H9 (cell line): ENCODE measurements at regions not wholly inside any gene's neighbourhood (a gene's known extent, or its start where the extent isn't known, plus 50 kb on each side); places are given as distances from the start of the nearest gene placed in this dataset.

Source experiments
- DNase-seq: peaks from one replicate; pipeline ENCODE4 v3.0.0-alpha.2; 2017
- H2AFZ ChIP-seq: one replicate; pipeline ENCODE4 v1.6.1; 2013; ENCODE audit warnings: mild to moderate bottlenecking, low read length, control low read depth, moderate library complexity
- H2AK5ac ChIP-seq: 2 replicates; pipeline ENCODE4 v1.6.1; 2013; ENCODE audit warnings: low read length, control low read depth, mixed read lengths; ENCODE audit not compliant: insufficient read length
- H2BK120ac ChIP-seq: one replicate; pipeline ENCODE4 v1.6.1; 2013; ENCODE audit warnings: low read depth, mild to moderate bottlenecking, low read length, control low read depth, inconsistent platforms; ENCODE audit not compliant: poor library complexity, severe bottlenecking
- H2BK12ac ChIP-seq: 2 replicates; pipeline ENCODE4 v1.6.1; 2013; ENCODE audit warnings: low read length, control low read depth, mixed read lengths, low read depth; ENCODE audit not compliant: insufficient read length
- H2BK15ac ChIP-seq: 2 replicates; pipeline ENCODE4 v1.6.1; 2013; ENCODE audit warnings: low read depth, low read length, control low read depth
- H2BK20ac ChIP-seq: one replicate; pipeline ENCODE4 v1.6.1; 2013; ENCODE audit warnings: low read depth, mild to moderate bottlenecking, low read length, control low read depth, inconsistent platforms; ENCODE audit not compliant: poor library complexity, severe bottlenecking
- H2BK5ac ChIP-seq: 2 replicates; pipeline ENCODE4 v1.6.1; 2013; ENCODE audit warnings: low read length, control low read depth, mixed read lengths; ENCODE audit not compliant: insufficient read length
- H3K14ac ChIP-seq: 2 replicates; pipeline ENCODE4 v1.6.1; 2013; ENCODE audit warnings: low read length, control low read depth; ENCODE audit not compliant: insufficient read depth
- H3K18ac ChIP-seq: 2 replicates; pipeline ENCODE4 v1.6.1; 2013; ENCODE audit warnings: low read depth, mild to moderate bottlenecking, mixed read lengths, low read length, control low read depth; ENCODE audit not compliant: insufficient read length
- H3K23ac ChIP-seq: 2 replicates; pipeline ENCODE4 v1.6.1; 2013; ENCODE audit warnings: low read length, control low read depth, mixed read lengths, low read depth; ENCODE audit not compliant: insufficient read length
- H3K23me2 ChIP-seq: 2 replicates; pipeline ENCODE4 v1.6.1; 2013; ENCODE audit warnings: low read depth, mild to moderate bottlenecking, mixed read lengths, low read length, control low read depth; ENCODE audit not compliant: insufficient read length, poor library complexity, severe bottlenecking
- H3K27ac ChIP-seq: 2 replicates; pipeline ENCODE4 v1.5.1; 2013; ENCODE audit warnings: low read length, control low read depth, mixed read lengths, low read depth; ENCODE audit not compliant: insufficient read length
- H3K27me3 ChIP-seq: 2 replicates; pipeline ENCODE4 v1.6.1; 2013; ENCODE audit warnings: low read length, control low read depth, inconsistent platforms; ENCODE audit not compliant: insufficient read depth
- H3K4ac ChIP-seq: 2 replicates; pipeline ENCODE4 v1.6.1; 2013; ENCODE audit warnings: low read depth, mild to moderate bottlenecking, control low read depth, inconsistent platforms, low read length, moderate library complexity
- H3K4me1 ChIP-seq: 2 replicates; pipeline ENCODE4 v1.6.1; 2013; ENCODE audit warnings: low read length, control low read depth, inconsistent platforms; ENCODE audit not compliant: insufficient read depth
- H3K4me2 ChIP-seq: 2 replicates; pipeline ENCODE4 v1.6.1; 2013; ENCODE audit warnings: low read length, control low read depth, mixed read lengths; ENCODE audit not compliant: insufficient read length, insufficient read depth
- H3K56ac ChIP-seq: 2 replicates; pipeline ENCODE4 v1.6.1; 2013; ENCODE audit warnings: low read depth, mild to moderate bottlenecking, mixed read lengths, low read length, control low read depth; ENCODE audit not compliant: insufficient read length
- H3K79me1 ChIP-seq: 2 replicates; pipeline ENCODE4 v1.6.1; 2013; ENCODE audit warnings: low read depth, mild to moderate bottlenecking, moderate library complexity, low read length, control low read depth, inconsistent platforms; ENCODE audit not compliant: insufficient read depth, poor library complexity, severe bottlenecking
- H3K79me2 ChIP-seq: 2 replicates; pipeline ENCODE4 v1.6.1; 2013; ENCODE audit warnings: low read length, control low read depth, inconsistent platforms; ENCODE audit not compliant: insufficient read depth
- H3K9ac ChIP-seq: 2 replicates; pipeline ENCODE4 v1.6.1; 2013; ENCODE audit warnings: low read length, control low read depth, mixed read lengths; ENCODE audit not compliant: insufficient read length; ENCODE audit errors: extremely low read depth
- H3K9me3 ChIP-seq: one replicate; pipeline ENCODE4 v1.6.1; 2013; ENCODE audit warnings: low read depth, low read length, inconsistent platforms; ENCODE audit not compliant: control insufficient read depth
- H3T11ph ChIP-seq: one replicate; pipeline ENCODE4 v1.6.1; 2013; ENCODE audit warnings: mild to moderate bottlenecking, low read length, control low read depth, inconsistent platforms
- H4K20me1 ChIP-seq: one replicate; pipeline ENCODE4 v1.6.1; 2013; ENCODE audit not compliant: control insufficient read depth, insufficient read length, insufficient read depth
- H4K5ac ChIP-seq: 2 replicates; pipeline ENCODE4 v1.6.1; 2013; ENCODE audit warnings: low read depth, mild to moderate bottlenecking, mixed read lengths, low read length, control low read depth; ENCODE audit not compliant: insufficient read length
- H4K8ac ChIP-seq: replicated peaks from 2 replicates; pipeline ENCODE4 v1.6.1; 2013; ENCODE audit warnings: low read length, control low read depth, mixed read lengths, low read depth; ENCODE audit not compliant: insufficient read length
- H4K91ac ChIP-seq: 2 replicates; pipeline ENCODE4 v1.6.1; 2013; ENCODE audit warnings: low read depth, mild to moderate bottlenecking, moderate library complexity, mixed read lengths, low read length, control low read depth; ENCODE audit not compliant: insufficient read length
- H3K27ac Mint-ChIP-seq, 3 experiments: 2 replicates in 2 of 3; 3 replicates in 1 of 3; pipeline ENCODE4 v1.8.0; 2020 to 2021; ENCODE audit warnings: mixed read lengths in 3 of 3, mild to moderate bottlenecking in 1 of 3, moderate library complexity in 1 of 3
- H3K27me3 Mint-ChIP-seq: 2 replicates; pipeline ENCODE4 v1.8.0; 2021; ENCODE audit warnings: low read depth, mild to moderate bottlenecking, moderate library complexity, mixed read lengths
- H3K36me3 Mint-ChIP-seq, 3 experiments: 2 replicates in 2 of 3; 3 replicates in 1 of 3; pipeline ENCODE4 v1.8.0; 2020 to 2021; ENCODE audit warnings: low read depth in 3 of 3, mixed read lengths in 3 of 3; ENCODE audit not compliant: insufficient read depth in 1 of 3
- H3K4me1 Mint-ChIP-seq, 2 experiments: 2 replicates each; pipeline ENCODE4 v1.8.0; 2020; ENCODE audit warnings: mixed read lengths in 2 of 2
- H3K4me3 Mint-ChIP-seq, 2 experiments: 2 replicates in 1 of 2; 3 replicates in 1 of 2; pipeline ENCODE4 v1.8.0; 2020 to 2021; ENCODE audit warnings: mild to moderate bottlenecking in 2 of 2, mixed read lengths in 2 of 2, moderate library complexity in 1 of 2
- H3K9me3 Mint-ChIP-seq, 2 experiments: 2 replicates in 1 of 2; 3 replicates in 1 of 2; pipeline ENCODE4 v1.8.0; 2020; ENCODE audit warnings: mild to moderate bottlenecking in 2 of 2, mixed read lengths in 2 of 2, moderate library complexity in 1 of 2
- whole genome bisulfite sequencing: extraction: QIAGEN DNeasy Blood & Tissue Kit; methylation state at CpG from one replicate; pipeline ENCODE4 v1.1.7; 2013; ENCODE audit warnings: missing lambda C conversion rate, low lambda C conversion rate, mixed read lengths; ENCODE audit not compliant: insufficient read length; ENCODE audit errors: extremely low coverage; 5-methylcytosine and 5-hydroxymethylcytosine counted together
- TF ChIP-seq, protein P1 (sequence below): fragments of 200-600 bp; sonication (generic); conservative IDR thresholded peaks from 3 replicates; pipeline ENCODE4 v1.8.0; 2021; ENCODE audit warnings: antibody characterized with exemption, mild to moderate bottlenecking

DNA sequence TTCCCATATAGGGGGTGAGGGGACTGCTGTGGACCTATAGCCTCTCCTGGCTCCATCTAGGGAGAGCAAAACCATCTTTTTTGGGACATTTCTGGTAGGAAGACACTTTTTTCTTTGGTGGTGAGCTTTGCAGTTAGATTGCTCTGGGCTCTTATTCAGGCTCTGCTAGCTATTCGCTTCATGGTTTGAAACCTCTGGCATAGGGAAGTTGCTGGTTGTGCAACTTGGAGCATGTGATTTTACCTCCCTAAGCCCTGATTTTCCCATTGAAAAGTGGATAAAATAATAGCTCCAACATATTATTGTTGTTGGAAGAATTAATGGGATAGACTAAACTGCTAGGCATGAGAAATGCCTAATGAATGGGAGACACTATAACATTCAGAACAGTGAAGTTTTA lies 69.6 kb downstream of the CYP26A1 start:
- H3K14ac ChIP-seq = no peak overlapping the region
- H3K79me2 ChIP-seq = no peaks in the 10 kb centered on the region
- H3K27me3 Mint-ChIP-seq = no peaks in the 10 kb centered on the region; the same call in 1 of the 2 replicates
- H4K5ac ChIP-seq = no peak overlapping the region
- no CpG with 5 or more reads among the region's 1 CpG for WGBS
- H3K27me3 ChIP-seq = no peaks in the 10 kb centered on the region
- H3K27ac ChIP-seq = no peak overlapping the region
- no peak overlapping the region for H3K4ac ChIP-seq
- no peak overlapping the region for H3K4me2 ChIP-seq
- no peaks in the 10 kb centered on the region; the same call in 1 of the 2 replicates for H3K4me1 ChIP-seq
- H2BK120ac ChIP-seq = no peak overlapping the region
- H3K9ac ChIP-seq = no peak overlapping the region
- no peak overlapping the region for H2BK15ac ChIP-seq
- no peak overlapping the region for H4K8ac ChIP-seq
- no peaks in the 10 kb centered on the region; a peak in 3 of 5 replicates for H3K9me3 Mint-ChIP-seq
- H3K36me3 Mint-ChIP-seq = peaks cover 0 to 4% (median 0%) of the 10 kb centered on the region in 3 experiments; a peak in 2 of 7 replicates
- no peaks in the 10 kb centered on the region for H3K79me1 ChIP-seq
- no peak for DNase-seq
- H3K4me1 Mint-ChIP-seq = peaks cover 22 to 25% of the 10 kb centered on the region in 2 experiments
- H3K4me3 Mint-ChIP-seq = no peak overlapping the region
- H3K9me3 ChIP-seq = no peaks in the 10 kb centered on the region
- H3T11ph ChIP-seq = no peak overlapping the region
- H2BK12ac ChIP-seq = no peak overlapping the region
- no peak overlapping the region for H2AK5ac ChIP-seq
- TF ChIP-seq, protein P1, sequence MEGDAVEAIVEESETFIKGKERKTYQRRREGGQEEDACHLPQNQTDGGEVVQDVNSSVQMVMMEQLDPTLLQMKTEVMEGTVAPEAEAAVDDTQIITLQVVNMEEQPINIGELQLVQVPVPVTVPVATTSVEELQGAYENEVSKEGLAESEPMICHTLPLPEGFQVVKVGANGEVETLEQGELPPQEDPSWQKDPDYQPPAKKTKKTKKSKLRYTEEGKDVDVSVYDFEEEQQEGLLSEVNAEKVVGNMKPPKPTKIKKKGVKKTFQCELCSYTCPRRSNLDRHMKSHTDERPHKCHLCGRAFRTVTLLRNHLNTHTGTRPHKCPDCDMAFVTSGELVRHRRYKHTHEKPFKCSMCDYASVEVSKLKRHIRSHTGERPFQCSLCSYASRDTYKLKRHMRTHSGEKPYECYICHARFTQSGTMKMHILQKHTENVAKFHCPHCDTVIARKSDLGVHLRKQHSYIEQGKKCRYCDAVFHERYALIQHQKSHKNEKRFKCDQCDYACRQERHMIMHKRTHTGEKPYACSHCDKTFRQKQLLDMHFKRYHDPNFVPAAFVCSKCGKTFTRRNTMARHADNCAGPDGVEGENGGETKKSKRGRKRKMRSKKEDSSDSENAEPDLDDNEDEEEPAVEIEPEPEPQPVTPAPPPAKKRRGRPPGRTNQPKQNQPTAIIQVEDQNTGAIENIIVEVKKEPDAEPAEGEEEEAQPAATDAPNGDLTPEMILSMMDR = no peak
- no peak overlapping the region for H2BK20ac ChIP-seq
- H2AFZ ChIP-seq = no peak overlapping the region
- H3K27ac Mint-ChIP-seq = no peak overlapping the region
- no peaks in the 10 kb centered on the region for H4K20me1 ChIP-seq
- H3K56ac ChIP-seq = no peak overlapping the region
- no peak overlapping the region for H3K18ac ChIP-seq
- no peak overlapping the region for H4K91ac ChIP-seq
- no peak overlapping the region for H3K23ac ChIP-seq
- no peak overlapping the region for H2BK5ac ChIP-seq
- no peaks in the 10 kb centered on the region for H3K23me2 ChIP-seq
